ENCODE measurements at regions not wholly inside any gene's neighbourhood (a gene's known extent, or its start where the extent isn't known, plus 50 kb on each side); places are given as distances from the start of the nearest gene placed in this dataset.

DNA sequence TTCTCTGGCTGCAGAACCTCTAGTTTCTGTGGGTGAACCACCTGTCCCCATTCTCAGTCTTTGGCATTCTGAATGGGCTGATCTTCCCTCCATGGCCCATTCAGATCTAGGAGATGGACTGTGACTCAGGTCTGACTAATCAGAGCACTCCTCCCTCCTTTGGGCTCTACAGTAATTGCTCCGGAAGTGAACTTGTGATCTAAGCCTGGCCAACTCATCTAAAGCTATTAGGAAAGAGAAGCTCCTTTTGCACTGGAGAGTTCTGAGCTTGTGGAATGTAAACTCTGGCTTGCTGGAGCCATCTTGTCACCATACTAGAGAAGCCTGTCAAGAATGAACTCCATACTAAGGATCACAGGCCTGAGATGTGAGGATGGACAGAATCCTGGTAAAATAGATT is 168.2 kb downstream of the SUDS3 start:
- TF ChIP-seq, protein P1, sequence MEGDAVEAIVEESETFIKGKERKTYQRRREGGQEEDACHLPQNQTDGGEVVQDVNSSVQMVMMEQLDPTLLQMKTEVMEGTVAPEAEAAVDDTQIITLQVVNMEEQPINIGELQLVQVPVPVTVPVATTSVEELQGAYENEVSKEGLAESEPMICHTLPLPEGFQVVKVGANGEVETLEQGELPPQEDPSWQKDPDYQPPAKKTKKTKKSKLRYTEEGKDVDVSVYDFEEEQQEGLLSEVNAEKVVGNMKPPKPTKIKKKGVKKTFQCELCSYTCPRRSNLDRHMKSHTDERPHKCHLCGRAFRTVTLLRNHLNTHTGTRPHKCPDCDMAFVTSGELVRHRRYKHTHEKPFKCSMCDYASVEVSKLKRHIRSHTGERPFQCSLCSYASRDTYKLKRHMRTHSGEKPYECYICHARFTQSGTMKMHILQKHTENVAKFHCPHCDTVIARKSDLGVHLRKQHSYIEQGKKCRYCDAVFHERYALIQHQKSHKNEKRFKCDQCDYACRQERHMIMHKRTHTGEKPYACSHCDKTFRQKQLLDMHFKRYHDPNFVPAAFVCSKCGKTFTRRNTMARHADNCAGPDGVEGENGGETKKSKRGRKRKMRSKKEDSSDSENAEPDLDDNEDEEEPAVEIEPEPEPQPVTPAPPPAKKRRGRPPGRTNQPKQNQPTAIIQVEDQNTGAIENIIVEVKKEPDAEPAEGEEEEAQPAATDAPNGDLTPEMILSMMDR (IDR thresholded peaks at IDR 0.05): no peak
- TF ChIP-seq POLR2A (IDR thresholded peaks at IDR 0.05): no peak
